Endothelial cell of umbilical vein (primary cell): ENCODE measurements at regions not wholly inside any gene's neighbourhood (a gene's known extent, or its start where the extent isn't known, plus 50 kb on each side); places are given as distances from the start of the nearest gene placed in this dataset.

ENCODE experiments used
- BruUV-seq: library from RNA; stranded (reverse); fragments of 400-500 nt; replicated peaks from 2 replicates; lab custom pipeline; 2021; lab: Mats Ljungman, UMichigan
- CTCF ChIA-PET: fragments of 300-600, 350-600 bp; sonication (Branson Sonifier 250); formaldehyde crosslinking; loops from one replicate; lab custom pipeline; 2021; ENCODE audit warnings: antibody characterized with exemption, inconsistent platforms; lab: Charles Lee
- POLR2A ChIA-PET: fragments of 300-600, 350-600 bp; sonication (Branson Sonifier 250); formaldehyde crosslinking; loops from one replicate; lab custom pipeline; 2021; ENCODE audit warnings: antibody characterized with exemption, inconsistent platforms; lab: Charles Lee
- DNase-seq: peaks from one replicate; pipeline ENCODE4 v3.0.0-alpha.2; 2011; ENCODE audit warnings: low read depth, low spot score
- FAIRE-seq: peaks from 2 replicates; lab custom pipeline; 2011; peaks lifted over from hg19 to GRCh38; lab: Jason Lieb, UNC
- H2AFZ ChIP-seq: 2 replicates; pipeline ENCODE4 v1.6.0; 2012; ENCODE audit warnings: low read depth, low read length, control low read depth, inconsistent platforms
- H3K27ac ChIP-seq: 2 replicates; pipeline ENCODE4 v1.5.1; 2011; ENCODE audit warnings: low read depth, mild to moderate bottlenecking, control low read depth, low read length, moderate library complexity; ENCODE audit not compliant: insufficient read depth
- H3K27me3 ChIP-seq, 2 experiments: 2 replicates each; pipeline versions ENCODE4 v1.6.0 to v1.6.1; 2011; ENCODE audit warnings: low read length in 2 of 2, mixed read lengths in 1 of 2; ENCODE audit not compliant: control insufficient read depth in 2 of 2, insufficient read depth in 2 of 2
- H3K36me3 ChIP-seq, 2 experiments: 2 replicates in 1 of 2; 3 replicates in 1 of 2; pipeline ENCODE4 v1.5.1; 2011; ENCODE audit warnings: low read length in 2 of 2, mild to moderate bottlenecking in 1 of 2, moderate library complexity in 1 of 2; ENCODE audit not compliant: control insufficient read depth in 2 of 2, insufficient read depth in 2 of 2; ENCODE audit errors: extremely low read depth in 1 of 2
- H3K4me1 ChIP-seq: 3 replicates; pipeline ENCODE4 v1.5.1; 2011; ENCODE audit warnings: mild to moderate bottlenecking, low read length; ENCODE audit not compliant: control insufficient read depth, insufficient read depth; ENCODE audit errors: extremely low read depth
- H3K4me2 ChIP-seq: 2 replicates; pipeline ENCODE4 v1.6.1; 2011; ENCODE audit warnings: low read length, control low read depth, mixed read lengths; ENCODE audit not compliant: insufficient read depth
- H3K4me3 ChIP-seq, 3 experiments: fragments of 200-600 bp in 1 of 3; sonication (generic), shearing (Covaris generic) in 1 of 3; replicated peaks in 1 of 3; 2 replicates each; pipeline ENCODE4 v1.5.1; 2011 to 2016; ENCODE audit warnings: control low read depth in 3 of 3, low read length in 3 of 3, mild to moderate bottlenecking in 2 of 3, inconsistent platforms in 1 of 3, low read depth in 1 of 3, moderate library complexity in 1 of 3; ENCODE audit not compliant: insufficient read depth in 1 of 3
- H3K79me2 ChIP-seq: 2 replicates; pipeline ENCODE4 v1.6.0; 2012; ENCODE audit warnings: low read length, inconsistent platforms; ENCODE audit not compliant: control insufficient read depth, insufficient read depth
- H3K9ac ChIP-seq: replicated peaks from 2 replicates; pipeline ENCODE3; 2011; ENCODE audit warnings: low read length, control low read depth; ENCODE audit not compliant: insufficient read depth; ENCODE audit errors: extremely low read depth
- H3K9me1 ChIP-seq: replicated peaks from 3 replicates; pipeline ENCODE4 v1.6.0; 2011; ENCODE audit warnings: mild to moderate bottlenecking, low read length; ENCODE audit not compliant: control insufficient read depth, insufficient read depth; ENCODE audit errors: extremely low read depth
- H3K9me3 ChIP-seq: replicated peaks from 2 replicates; pipeline ENCODE4 v1.5.1; 2012; ENCODE audit warnings: low read length, inconsistent platforms; ENCODE audit not compliant: control insufficient read depth, insufficient read depth
- H4K20me1 ChIP-seq: replicated peaks from 2 replicates; pipeline ENCODE3; 2011; ENCODE audit warnings: mild to moderate bottlenecking, low read length; ENCODE audit not compliant: control insufficient read depth, insufficient read depth; ENCODE audit errors: extremely low read depth
- EZH2 ChIP-seq: IDR thresholded peaks from 2 replicates; pipeline ENCODE4 v1.6.1; 2012; ENCODE audit warnings: borderline replicate concordance, low read depth, mild to moderate bottlenecking, moderate library complexity, low read length, inconsistent platforms; ENCODE audit not compliant: severe bottlenecking
- FOS ChIP-seq: IDR thresholded peaks from 2 replicates; pipeline ENCODE4 v1.6.1; 2011; ENCODE audit warnings: mild to moderate bottlenecking, low read length, moderate library complexity, borderline replicate concordance; ENCODE audit not compliant: insufficient read depth
- GATA2 ChIP-seq: IDR thresholded peaks from 2 replicates; pipeline ENCODE4 v1.7.0; 2011; ENCODE audit warnings: low read depth, mild to moderate bottlenecking, moderate library complexity, mixed read lengths, low read length; ENCODE audit not compliant: insufficient read length, insufficient read depth
- JUN ChIP-seq: IDR thresholded peaks from 2 replicates; pipeline ENCODE4 v1.6.1; 2011; ENCODE audit warnings: borderline replicate concordance, low read depth; ENCODE audit not compliant: insufficient read length, insufficient read depth
- MYC ChIP-seq: IDR thresholded peaks from one replicate; pipeline ENCODE4 v1.6.1; 2011; ENCODE audit warnings: mild to moderate bottlenecking, low read depth, low read length
- POLR2A ChIP-seq: IDR thresholded peaks from 2 replicates; pipeline ENCODE4 v1.6.1; 2012; ENCODE audit warnings: low read depth, mild to moderate bottlenecking, control low read depth, low read length
- POLR2AphosphoS5 ChIP-seq: IDR thresholded peaks from 2 replicates; pipeline ENCODE4 v1.6.1; 2012; ENCODE audit warnings: low read depth, mild to moderate bottlenecking, control low read depth, low read length, moderate library complexity; ENCODE audit not compliant: insufficient read depth
- dilution Hi-C: fragments of 300-500 bp; cut with MboI; formaldehyde crosslinking; loops from one replicate; pipeline ENCODE4 v1.15.0; 2019; ENCODE audit warnings: low sequenced_read_pairs; ENCODE audit not compliant: extremely low pct_ligation_motif_present
- intact Hi-C: fragments of 100-400 bp; cut with micrococcal nuclease; formaldehyde crosslinking; loops from one replicate; pipeline ENCODE4 v1.10.0; 2022
- TF ChIP-seq, protein P1 (sequence below): IDR thresholded peaks from 2 replicates; pipeline ENCODE4 v1.6.1; 2011; ENCODE audit not compliant: insufficient read depth, insufficient read length
- TF ChIP-seq, protein P2 (sequence below), 2 donors: IDR thresholded peaks; 1 replicate in 1 of 2; 2 replicates in 1 of 2; pipeline ENCODE4 v1.5.1; 2011; ENCODE audit warnings: low read length in 2 of 2, mild to moderate bottlenecking in 2 of 2, moderate library complexity in 2 of 2, control low read depth in 1 of 2, inconsistent platforms in 1 of 2, low read depth in 1 of 2; ENCODE audit not compliant: insufficient read depth in 1 of 2; ENCODE audit errors: extremely low read depth in 1 of 2

DNA sequence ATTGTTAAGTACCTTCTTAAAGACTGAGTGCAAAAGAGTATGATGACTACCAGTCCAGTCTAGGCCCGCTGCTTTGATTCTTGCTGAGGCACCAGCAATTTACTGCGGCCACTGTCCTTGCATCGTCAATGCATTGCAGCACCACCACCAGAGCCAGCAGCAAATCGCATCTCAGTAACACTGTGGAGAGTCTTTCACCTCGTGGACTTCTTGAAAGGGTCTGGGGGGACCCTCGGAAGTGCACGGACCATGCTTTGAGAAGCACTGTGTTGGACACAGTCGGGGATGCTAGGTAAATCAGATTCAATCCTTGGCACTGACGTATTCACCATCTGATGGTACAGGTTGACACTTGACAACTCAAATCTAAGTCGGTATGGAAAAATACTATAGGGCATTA, 493.6 kb downstream of the RPS24 start:
- dilution Hi-C loops (no loop called here), intact Hi-C loops (no loop called here)
- TF ChIP-seq EZH2, result no peak
- no peak for TF ChIP-seq JUN
- no peak for TF ChIP-seq FOS
- no peak for TF ChIP-seq POLR2AphosphoS5
- no peak for TF ChIP-seq MYC
- TF ChIP-seq GATA2, result no peak
- TF ChIP-seq, protein P1, sequence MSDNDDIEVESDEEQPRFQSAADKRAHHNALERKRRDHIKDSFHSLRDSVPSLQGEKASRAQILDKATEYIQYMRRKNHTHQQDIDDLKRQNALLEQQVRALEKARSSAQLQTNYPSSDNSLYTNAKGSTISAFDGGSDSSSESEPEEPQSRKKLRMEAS, result no peak
- no peak for TF ChIP-seq POLR2A
- TF ChIP-seq, protein P2, sequence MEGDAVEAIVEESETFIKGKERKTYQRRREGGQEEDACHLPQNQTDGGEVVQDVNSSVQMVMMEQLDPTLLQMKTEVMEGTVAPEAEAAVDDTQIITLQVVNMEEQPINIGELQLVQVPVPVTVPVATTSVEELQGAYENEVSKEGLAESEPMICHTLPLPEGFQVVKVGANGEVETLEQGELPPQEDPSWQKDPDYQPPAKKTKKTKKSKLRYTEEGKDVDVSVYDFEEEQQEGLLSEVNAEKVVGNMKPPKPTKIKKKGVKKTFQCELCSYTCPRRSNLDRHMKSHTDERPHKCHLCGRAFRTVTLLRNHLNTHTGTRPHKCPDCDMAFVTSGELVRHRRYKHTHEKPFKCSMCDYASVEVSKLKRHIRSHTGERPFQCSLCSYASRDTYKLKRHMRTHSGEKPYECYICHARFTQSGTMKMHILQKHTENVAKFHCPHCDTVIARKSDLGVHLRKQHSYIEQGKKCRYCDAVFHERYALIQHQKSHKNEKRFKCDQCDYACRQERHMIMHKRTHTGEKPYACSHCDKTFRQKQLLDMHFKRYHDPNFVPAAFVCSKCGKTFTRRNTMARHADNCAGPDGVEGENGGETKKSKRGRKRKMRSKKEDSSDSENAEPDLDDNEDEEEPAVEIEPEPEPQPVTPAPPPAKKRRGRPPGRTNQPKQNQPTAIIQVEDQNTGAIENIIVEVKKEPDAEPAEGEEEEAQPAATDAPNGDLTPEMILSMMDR (IDR thresholded peaks at IDR 0.05; ENCODE audit: extremely low read depth in 1 of 2, insufficient read depth in 1 of 2, low read depth in 1 of 2, low read length in 2 of 2), result no peak
- DNase-seq, result no peak
- CTCF ChIA-PET, result no interaction called here
- H3K4me2 ChIP-seq, result no peak overlapping the region
- no peaks in the 10 kb centered on the region for H3K4me1 ChIP-seq
- H3K27me3 ChIP-seq, result peaks cover 0 to 2% of the 10 kb centered on the region in 2 experiments
- FAIRE-seq, result no peak
- no peaks in the 10 kb centered on the region for H3K9me3 ChIP-seq
- no peak overlapping the region for H2AFZ ChIP-seq
- BruUV-seq, result no TSS peak
- no peaks in the 10 kb centered on the region for H3K79me2 ChIP-seq
- H4K20me1 ChIP-seq, result no peaks in the 10 kb centered on the region
- no peak overlapping the region for H3K9ac ChIP-seq
- H3K36me3 ChIP-seq, result no peaks in the 10 kb centered on the region
- POLR2A ChIA-PET, result no interaction called here
- no peaks in the 10 kb centered on the region for H3K9me1 ChIP-seq
- H3K27ac ChIP-seq, result no peak overlapping the region
- no peak overlapping the region for H3K4me3 ChIP-seq
